ENCODE measurements at regions not wholly inside any gene's neighbourhood (a gene's known extent, or its start where the extent isn't known, plus 50 kb on each side); places are given as distances from the start of the nearest gene placed in this dataset.

- Histone ChIP-seq H3K27ac (no peak overlapping the region), H3K4me3 (no peak overlapping the region), H3K4me2 (no peak overlapping the region), H3K4me1 (peaks cover 6% of the 10 kb centered on the region; the same call in 1 of the 3 replicates), H3K9me3 (peaks cover 16% of the 10 kb centered on the region)
- 23% methylated on average over 13 of the region's 13 CpGs for WGBS (ENCODE audit: missing lambda C conversion rate)
- ChIA-PET CTCF (interaction anchor here (1.0 to 17.5 kb wide), 4 partner anchors 8 to 105 kb away, joined by 3 to 185 read pairs (median 42); no protein-coding TSS in a partner anchor), POLR2A (no interaction called here)
- no peak for TF ChIP-seq KDM5A (IDR thresholded peaks at IDR 0.05)
- no peak for TF ChIP-seq CHD2 (IDR thresholded peaks at IDR 0.05; ENCODE audit: low read length, partially characterized antibody)
- TF ChIP-seq USF2 (IDR thresholded peaks at IDR 0.05) = no peak
- ATAC-seq (no peak), FAIRE-seq (no peak), DNase-seq (ENCODE audit: low read depth in 1 of 2, low spot score in 1 of 2) (no peak)
Observed at GRCh38 chr15:98413933-98414546, 234.3 kb upstream of the IGF1R start.

- WGBS (ENCODE audit: missing lambda C conversion rate) = 55% methylated on average over 8 of the region's 8 CpGs
- Histone ChIP-seq H3K4me3 (no peak overlapping the region), H3K27ac (no peak overlapping the region), H3K9me3 (peaks cover 7% of the 10 kb centered on the region; the same call in 1 of the 3 replicates), H3K4me1 (peaks cover 11% of the 10 kb centered on the region; the same call in 1 of the 3 replicates), H3K4me2 (no peak overlapping the region)
- ChIA-PET CTCF (interaction anchor here (0.8 to 17.5 kb wide), 5 partner anchors 12 to 684 kb away, joined by 3 to 185 read pairs (median 3); no protein-coding TSS in a partner anchor), POLR2A (no interaction called here)
- DNase-seq (ENCODE audit: low read depth in 1 of 2, low spot score in 1 of 2) (no peak), FAIRE-seq (no peak), ATAC-seq (no peak)
- no peak for TF ChIP-seq ZC3H11A (IDR thresholded peaks at IDR 0.05)
- no peak for TF ChIP-seq NPAS2 (CRISPR knock-in tag; IDR thresholded peaks at IDR 0.05; ENCODE audit: borderline replicate concordance)
- no peak for TF ChIP-seq KDM1A (IDR thresholded peaks at IDR 0.05; ENCODE audit: low read depth)
- TF ChIP-seq, protein P1, sequence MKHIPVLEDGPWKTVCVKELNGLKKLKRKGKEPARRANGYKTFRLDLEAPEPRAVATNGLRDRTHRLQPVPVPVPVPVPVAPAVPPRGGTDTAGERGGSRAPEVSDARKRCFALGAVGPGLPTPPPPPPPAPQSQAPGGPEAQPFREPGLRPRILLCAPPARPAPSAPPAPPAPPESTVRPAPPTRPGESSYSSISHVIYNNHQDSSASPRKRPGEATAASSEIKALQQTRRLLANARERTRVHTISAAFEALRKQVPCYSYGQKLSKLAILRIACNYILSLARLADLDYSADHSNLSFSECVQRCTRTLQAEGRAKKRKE (CRISPR knock-in tag; IDR thresholded peaks at IDR 0.05; ENCODE audit: low read depth) = no peak
- no peak for TF ChIP-seq SREBF2 (IDR thresholded peaks at IDR 0.05)
- no peak for TF ChIP-seq EP300 (IDR thresholded peaks at IDR 0.05)
- no peak for TF ChIP-seq POLR2AphosphoS2 (conservative IDR thresholded peaks at IDR 0.05; ENCODE audit: low read length)
- no peak for TF ChIP-seq RNF2 (IDR thresholded peaks at IDR 0.05; ENCODE audit: borderline replicate concordance, low read depth)
- TF ChIP-seq CBX8 (IDR thresholded peaks at IDR 0.05) = no peak
- TF ChIP-seq JUN (IDR thresholded peaks at IDR 0.05) = no peak
- TF ChIP-seq HOXA7 (CRISPR knock-in tag; IDR thresholded peaks at IDR 0.05) = no peak
- TF ChIP-seq FOXS1 (CRISPR knock-in tag; IDR thresholded peaks at IDR 0.05) = no peak
- TF ChIP-seq BCL3 (IDR thresholded peaks at IDR 0.05) = no peak
- TF ChIP-seq USF2 (IDR thresholded peaks at IDR 0.05) = no peak
- TF ChIP-seq ZSCAN20 (CRISPR knock-in tag; IDR thresholded peaks at IDR 0.05) = no peak
- no peak for TF ChIP-seq POLR2A (IDR thresholded peaks at IDR 0.05; ENCODE audit: low read length)
- no peak for TF ChIP-seq RCOR1 (IDR thresholded peaks at IDR 0.05; ENCODE audit: low read depth, low read length)
- TF ChIP-seq MAX (IDR thresholded peaks at IDR 0.05) = no peak
Observed at GRCh38 chr15:98416222-98416855, 232.0 kb upstream of the IGF1R start.

All from A549 (cell line).